ENCODE measurements at regions not wholly inside any gene's neighbourhood (a gene's known extent, or its start where the extent isn't known, plus 50 kb on each side); places are given as distances from the start of the nearest gene placed in this dataset.

GRCh38 chr13:50514249-50514648 lies 329.2 kb downstream of the DLEU7 start:
- TF ChIP-seq GATA2 (IDR thresholded peaks at IDR 0.05; ENCODE audit: low read depth, low read length), result no peak
- no peak for TF ChIP-seq GATA3 (IDR thresholded peaks at IDR 0.05; ENCODE audit: low read depth, low read length)

Measured in SH-SY5Y (cell line).